ENCODE measurements at regions not wholly inside any gene's neighbourhood (a gene's known extent, or its start where the extent isn't known, plus 50 kb on each side); places are given as distances from the start of the nearest gene placed in this dataset.

DNA sequence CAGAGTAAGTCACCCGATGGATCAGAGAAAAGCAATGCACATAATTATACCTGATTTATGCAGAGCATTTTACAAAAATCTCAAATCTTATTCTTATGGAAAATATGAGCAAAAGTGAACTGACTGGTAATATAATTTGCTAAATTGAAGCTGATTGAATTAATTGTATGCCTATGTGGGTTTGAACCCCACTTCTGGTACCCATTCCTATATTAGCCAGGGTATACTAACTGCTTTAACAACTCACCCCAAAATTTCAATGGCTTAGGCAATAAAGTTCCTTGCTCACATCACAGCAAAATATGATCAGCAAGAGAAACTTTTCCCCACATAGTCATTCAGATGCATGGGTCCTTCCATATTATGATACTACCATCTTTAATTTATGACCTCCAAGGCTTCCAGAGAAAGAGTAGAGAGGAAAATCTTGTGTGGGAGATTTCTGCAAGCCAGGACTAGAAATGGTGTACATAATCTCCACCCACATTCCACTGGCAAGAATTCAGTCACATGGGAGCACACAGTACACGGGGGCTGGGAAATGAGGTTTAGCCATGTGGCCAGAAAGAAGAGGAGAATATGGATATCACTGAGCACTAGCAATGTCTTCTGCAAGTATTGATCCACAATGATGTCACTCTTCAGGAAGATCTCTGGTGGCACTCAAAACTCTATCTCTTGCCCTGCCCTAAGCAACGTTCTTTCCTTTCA is 640.7 kb downstream of the BCOR start:
- intact Hi-C loops (cut with micrococcal nuclease) = no loop called here

DNA sequence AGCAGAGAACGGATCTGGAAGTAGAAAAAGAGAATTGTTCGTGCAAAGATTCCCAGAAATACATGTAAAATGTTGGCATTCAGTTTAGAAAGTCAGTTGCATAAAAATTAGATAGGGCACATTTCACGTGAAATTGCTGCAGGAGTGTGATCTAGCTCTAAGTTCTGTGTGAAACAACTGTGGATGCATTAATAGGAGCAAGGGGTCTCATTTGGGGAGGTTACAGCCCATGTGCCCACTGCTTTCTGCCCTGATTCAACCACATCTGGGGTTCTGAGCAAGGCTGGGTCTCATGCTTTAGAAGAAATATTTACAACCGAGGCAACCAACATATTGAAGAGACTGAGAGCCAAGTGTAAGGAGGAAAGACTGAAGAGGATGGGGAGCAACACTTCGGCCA is 639.0 kb downstream of the BCOR start:
- intact Hi-C loops (cut with micrococcal nuclease) = no loop called here

DNA sequence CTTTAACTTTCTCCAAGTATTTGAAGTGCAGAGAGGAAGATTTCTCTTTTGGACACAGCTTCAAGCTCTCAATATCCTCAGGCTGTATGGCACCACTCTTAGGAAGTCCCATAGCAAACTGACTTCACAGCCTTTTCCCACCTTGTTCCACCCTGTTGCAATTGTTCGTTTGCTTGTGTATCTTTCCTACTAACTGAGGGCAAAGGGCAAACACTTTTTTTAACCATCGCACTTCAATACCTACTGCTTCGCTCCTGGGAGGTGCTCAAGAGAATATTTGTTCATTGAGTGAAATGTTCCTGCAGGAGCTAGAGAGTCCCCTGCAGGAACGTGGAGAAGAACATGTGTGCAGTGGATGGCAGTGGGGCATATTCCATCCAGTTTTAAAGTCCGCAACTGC is 638.6 kb downstream of the BCOR start:
- intact Hi-C loops (cut with micrococcal nuclease) = no loop called here

DNA sequence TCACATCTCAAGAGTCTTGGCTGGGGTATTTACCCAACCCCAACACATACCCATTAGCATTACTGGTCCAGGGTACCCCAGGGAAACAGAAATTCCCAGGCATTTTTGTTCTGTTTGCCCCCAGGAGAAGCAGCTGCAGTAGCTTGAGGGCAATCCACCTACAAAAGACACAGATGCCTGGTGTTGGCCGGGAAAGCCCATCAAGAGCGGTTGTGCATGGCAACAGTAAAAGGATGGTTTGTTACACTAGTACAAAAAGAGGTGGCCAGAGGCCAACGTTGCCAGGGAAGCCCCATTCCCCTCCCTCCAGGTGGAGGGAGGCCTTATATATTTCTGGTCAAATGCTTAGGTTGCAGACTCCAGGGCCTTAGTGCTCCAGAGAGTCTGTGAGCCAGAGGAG is 637.8 kb downstream of the BCOR start:
- intact Hi-C loops (cut with micrococcal nuclease) = no loop called here

DNA sequence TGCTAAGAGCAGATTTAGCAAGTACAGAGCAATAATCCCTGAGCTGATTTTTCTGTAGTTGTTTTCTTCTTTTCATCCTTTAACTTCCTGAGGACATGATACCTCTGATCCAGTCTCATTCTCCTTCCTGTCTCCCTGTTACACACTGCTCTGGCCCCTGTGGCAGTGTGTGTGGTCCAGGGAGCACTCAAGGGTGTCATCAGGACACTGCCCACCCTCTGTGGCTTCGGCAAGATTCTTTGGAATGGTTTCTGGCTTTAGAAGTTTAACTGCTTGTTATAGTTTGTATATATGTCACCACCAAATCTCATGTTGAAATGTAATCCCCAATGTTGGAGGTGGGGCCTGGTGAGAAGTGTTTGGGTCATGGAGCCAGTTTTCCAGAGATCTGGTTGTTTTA is 637.3 kb downstream of the BCOR start:
- intact Hi-C loops (cut with micrococcal nuclease) = no loop called here

DNA sequence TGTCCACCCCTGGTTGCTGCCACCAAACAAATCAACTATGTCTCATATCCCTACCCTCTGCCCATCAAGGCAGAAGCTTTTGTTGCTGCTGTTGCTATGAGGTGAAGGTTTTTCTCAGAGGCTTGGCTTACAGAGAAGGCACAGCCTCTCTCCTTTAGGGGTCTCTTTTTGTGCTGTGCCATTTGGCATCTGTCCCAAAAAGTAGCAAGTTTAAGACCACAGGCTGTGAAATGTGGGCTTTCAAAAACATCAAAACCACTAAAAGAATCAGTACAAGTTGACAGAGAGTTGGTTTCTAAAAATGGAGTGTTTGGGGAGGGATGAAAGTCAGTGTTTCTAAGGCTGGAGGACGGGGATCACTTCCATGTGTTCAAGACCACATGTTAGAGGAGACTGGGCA is 634.9 kb downstream of the BCOR start:
- intact Hi-C loops (cut with micrococcal nuclease) = no loop called here

DNA sequence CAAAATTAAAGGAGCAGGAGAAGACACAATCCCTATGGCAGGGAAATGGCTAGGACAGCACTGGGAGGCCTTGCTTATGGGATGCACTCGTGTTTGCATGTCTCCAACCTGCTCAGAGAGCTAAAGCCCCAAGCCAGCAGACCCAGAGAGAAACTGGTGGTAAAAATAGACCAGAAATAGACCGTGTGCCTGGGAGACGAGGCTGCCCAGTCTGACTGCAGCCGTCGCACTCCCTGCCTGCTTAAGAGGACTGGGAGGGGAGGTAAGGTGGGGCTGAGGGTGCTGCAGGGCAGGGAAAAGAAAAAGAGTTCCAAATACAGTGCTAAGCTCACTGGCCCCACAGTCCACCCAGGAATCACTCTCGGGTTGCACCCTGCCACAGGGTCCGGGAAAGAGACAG is 633.5 kb downstream of the BCOR start:
- intact Hi-C loops (cut with micrococcal nuclease) = no loop called here

DNA sequence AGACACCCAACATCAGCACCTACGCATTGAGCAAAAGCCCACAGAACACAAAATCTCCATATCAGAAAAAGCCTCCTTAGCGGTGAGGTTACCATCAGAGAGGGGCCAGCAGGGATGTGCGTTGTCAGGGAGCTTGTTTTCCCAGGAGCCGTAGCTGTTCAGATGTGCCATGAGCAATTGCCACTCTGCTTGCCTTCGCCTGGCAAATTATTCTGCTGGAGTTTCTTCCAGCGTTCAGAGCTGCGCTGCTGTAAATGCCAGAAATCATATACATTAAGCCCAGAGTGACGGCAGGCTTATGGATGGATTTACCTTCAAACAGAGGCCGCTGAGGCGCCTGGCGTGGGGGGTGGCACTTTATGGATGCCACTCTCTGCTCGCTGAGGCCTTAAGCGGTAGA is 632.3 kb downstream of the BCOR start:
- intact Hi-C loops (cut with micrococcal nuclease) = no loop called here

DNA sequence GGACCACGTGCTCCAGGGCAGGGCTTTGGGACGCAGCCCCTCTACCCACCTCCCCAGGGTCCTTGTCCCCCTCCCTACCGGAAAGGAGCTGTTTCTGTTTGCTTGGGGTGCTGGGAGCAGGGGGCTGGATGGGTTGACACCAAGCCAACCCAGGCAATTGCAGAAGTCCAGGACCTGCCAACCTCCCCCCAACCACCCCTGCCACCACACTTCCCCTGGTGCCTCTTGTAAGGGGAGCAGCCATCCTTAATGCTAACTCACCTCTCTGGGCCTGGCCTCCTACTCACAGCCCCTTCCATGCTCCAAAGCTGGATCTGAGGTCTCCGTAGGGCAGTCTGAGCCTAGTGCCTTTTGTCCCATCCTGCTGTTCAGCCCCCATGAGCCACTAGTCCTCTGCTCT is 631.9 kb downstream of the BCOR start:
- intact Hi-C loops (cut with micrococcal nuclease) = no loop called here

DNA sequence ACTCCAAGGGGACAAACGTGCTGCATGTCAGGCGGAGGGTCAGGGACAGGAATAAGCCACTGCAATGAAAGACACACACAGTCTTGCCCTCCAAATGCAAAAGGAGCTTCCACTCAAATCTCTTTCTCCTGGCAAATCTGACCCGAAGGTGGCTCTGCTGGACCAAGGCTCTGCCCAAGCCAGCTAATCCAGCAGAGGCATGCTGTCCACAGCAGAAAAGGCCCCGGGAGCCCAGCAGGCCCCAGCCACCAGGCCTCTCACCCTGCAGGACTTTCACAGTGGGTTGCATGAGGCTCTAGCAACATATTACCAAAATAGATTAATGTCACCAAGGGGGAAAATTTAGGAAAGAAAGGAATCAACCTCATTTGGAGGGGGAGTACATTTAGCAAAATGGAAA is 628.6 kb downstream of the BCOR start:
- intact Hi-C loops (cut with micrococcal nuclease) = no loop called here

DNA sequence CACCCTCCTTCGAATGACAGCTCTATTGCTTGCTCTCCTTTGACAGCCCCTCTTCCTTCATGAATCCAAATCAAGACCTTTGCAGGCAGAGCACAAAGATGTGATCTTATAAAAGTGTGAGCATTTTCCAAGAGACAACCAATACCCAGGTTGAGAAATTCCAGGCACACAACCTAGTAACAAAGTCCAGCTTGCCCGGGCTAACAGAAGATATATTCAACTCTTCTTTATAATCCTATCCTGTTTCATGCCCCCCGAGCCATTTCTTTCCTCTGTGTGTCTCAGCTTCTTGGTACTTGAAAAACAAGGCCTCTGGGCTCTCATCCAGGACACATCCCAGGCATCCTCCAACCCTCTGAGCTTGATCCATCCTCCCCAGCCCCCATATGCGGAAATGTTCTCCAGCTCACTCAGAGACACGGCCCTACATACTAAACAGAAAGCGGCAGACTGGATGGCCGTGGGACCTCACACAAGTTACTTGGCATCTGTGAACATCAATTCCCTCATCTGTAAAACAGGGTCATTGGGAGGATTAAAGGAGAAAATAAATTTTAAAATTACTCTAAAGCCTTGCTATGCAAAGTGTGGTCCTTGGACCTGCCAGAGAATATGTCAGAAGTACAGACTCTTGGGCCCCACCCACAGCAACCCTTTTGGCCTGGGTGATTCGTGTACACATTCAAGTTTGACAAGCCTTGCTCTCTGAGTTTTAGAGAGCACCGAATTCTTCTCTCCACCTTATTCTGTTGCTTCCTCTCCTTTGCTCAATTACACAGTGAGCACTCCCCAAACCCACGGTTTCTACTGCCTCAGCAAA is 627.0 kb downstream of the BCOR start:
- intact Hi-C loops (cut with micrococcal nuclease) = no loop called here

DNA sequence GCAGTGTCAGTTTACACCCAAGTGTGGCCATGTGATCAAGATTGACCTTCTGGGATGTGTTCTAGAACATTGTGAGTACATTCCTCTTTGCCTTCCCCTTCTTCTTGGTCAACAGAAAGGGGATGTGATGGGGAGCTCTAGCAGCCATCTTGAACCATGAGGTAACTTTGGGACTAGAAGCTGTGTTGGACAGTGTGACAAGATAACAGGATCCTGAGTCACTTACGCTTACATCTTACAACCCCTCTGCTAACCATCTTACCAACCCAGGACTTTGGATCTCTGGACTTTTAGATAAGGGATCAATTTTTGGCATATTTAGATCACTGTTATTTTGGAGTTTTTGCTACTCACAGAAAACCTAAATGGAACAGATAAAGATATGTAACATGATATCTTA is 625.6 kb downstream of the BCOR start:
- intact Hi-C loops (cut with micrococcal nuclease) = no loop called here

DNA sequence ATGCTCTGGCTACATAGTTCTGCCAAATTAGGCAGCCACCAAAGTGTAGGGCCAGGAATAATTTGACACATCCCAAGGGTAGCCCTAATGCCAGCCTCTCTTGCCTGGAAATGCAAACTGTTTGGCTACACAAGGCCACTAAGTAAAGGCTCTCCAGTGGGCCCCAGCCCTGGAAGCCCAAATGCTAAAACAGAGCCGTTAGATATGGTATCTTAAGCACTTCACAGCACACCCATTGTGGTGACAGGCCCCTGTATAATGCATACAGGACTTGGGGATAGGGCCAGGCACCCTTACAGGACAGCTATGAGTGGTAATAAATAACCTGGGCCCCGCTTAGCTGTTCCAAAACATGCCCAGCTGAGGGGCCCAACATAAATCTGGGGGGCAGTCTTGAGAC is 623.9 kb downstream of the BCOR start:
- intact Hi-C loops (cut with micrococcal nuclease) = no loop called here

DNA sequence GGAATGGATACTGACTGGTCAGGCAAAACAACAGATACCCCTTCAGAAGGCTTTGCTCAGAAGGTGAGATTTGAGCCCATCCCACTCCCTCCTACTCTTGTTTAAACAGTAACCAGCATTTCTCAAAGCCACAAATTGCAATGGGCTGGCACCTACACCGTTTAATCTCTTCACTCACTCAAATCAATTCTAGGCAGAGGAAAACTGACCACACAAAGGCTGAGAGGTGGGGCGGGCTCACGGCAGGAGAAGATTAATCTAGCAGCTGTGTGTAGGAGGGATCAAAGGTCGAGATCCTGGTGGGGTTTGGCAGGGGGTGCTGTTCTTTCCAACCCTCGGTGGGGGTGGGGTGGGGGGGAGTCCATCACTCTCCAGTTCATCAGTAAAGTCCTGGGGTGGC is 622.4 kb downstream of the BCOR start:
- intact Hi-C loops (cut with micrococcal nuclease) = no loop called here

DNA sequence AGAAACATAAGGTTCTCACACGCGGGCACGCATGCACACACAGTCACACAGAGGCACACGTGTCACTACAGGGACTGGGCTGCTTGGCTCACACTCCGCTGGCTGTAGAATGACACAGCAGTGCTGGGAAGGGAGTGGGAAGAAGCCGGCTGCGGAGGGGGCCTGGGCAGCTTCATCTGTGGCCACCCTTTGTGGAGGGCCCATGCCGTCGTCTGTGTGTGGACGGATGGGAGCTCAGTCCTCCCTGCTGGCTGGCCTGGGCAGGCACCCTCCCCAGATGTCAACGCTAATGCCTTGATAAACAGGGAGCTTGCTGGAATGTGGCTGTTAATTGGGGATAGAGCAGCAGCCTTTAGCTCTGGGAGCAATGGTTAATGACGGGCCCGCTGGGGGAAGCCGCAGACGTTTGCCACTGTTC is 621.1 kb downstream of the BCOR start:
- intact Hi-C loops (cut with micrococcal nuclease) = no loop called here

DNA sequence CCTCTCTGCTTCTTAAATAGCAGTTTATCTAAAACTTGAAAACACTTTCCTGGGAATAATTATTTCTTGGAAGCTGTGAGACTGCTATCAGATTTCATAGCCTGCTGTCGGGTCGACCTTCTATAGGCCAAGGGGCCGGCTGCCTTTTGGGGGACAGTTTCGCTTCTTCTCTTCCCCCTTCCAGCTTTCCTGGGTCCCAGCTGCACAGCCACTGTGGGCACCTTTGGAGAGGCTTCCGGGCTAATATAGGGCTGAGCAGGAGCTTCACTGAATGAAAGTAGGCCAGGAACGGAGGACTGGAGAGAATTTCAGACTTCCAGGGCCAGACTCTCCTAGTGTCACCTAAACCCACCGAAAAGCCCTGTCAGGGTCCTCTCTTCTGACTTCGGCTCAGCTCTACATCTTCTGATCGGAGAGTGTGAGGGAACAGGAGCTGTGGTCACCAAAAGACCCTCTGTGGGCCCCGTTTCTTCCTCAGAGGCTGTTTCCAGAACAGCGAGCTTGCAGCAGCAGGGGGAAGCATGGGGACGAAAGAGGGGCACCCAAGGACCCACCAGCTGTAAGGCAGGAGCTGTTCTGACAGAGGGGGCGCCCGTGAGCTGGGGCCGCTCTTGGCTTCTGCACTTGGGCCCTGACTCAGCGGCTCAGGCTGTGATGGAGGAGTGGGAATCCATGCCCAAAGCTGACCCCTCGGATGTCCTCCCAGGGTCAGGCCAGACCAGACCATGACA is 620.6 kb downstream of the BCOR start:
- intact Hi-C loops (cut with micrococcal nuclease) = no loop called here

DNA sequence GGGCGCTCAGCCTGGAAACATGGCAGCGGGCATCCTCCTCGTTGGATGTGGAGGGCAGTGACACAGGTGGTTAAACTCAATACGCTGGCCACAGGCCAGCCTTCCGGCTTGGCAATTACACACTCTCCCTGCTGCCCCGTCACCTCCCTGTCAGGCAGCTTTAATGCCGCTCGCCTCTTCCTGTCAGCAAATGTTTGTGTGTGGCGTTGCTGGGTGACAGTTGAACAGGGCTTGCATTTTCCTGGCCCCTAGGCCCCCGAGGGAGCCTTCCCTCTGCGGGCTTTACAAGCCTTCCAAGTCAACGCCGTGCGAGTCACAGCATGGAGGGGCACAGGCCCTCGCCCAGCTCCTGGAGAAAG is 620.0 kb downstream of the BCOR start:
- intact Hi-C loops (cut with micrococcal nuclease) = no loop called here

DNA sequence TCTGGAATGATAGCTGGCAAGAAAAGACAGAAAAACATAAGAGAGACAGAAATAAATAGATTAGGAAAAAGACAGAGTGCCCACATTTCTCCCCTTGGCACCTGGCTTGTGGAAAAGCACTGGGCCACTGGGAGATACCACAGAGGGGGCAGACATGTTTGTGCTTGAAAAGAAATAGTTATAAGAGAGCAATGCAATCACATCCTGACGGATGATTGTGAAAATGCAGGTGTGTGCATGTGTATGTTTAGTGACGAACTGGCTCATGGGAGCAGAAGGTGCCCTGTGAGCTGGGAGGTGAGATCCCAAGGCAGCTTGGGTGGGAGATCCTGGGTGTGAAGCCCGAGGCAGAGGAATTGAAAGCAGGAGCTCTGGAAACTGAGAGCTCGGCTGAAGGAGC is 617.9 kb downstream of the BCOR start:
- intact Hi-C loops (cut with micrococcal nuclease) = no loop called here

DNA sequence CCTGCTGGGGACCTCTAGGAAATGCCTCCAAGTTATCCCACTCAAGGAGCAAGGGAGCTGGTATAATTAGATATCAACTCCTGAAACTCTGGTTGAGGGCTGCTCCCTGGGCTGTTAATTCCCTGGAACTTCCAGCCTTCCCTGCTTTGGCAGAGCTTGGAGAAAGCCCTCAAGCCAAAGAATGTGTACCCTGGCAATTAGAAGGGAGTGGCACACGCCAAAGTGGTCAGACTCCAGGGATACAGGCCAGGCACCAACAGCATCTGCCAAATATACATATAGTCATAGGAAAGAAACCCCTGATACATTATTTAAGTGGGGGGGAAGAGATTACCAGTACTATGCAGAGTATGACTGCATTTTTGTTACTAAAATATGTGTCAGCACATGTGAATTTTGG is 616.8 kb downstream of the BCOR start:
- intact Hi-C loops (cut with micrococcal nuclease) = no loop called here

DNA sequence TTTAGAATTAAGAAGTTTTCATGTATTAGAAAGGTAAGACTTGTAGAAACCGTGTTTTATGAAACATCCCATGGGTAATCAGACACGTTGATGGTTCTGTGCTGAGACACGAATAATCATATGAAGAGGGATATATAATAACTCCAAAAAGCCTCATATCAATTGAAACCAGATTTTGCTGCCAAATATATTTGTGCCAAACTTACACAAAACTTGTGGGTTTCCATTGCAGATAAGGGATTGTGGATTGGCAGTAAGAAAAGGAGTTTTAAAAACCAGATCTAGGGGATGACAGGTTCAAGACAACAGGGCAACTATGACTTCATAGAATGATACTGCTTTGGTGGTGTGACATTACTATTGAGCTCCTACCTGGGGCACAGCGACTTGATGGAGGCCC is 616.1 kb downstream of the BCOR start:
- intact Hi-C loops (cut with micrococcal nuclease) = no loop called here

DNA sequence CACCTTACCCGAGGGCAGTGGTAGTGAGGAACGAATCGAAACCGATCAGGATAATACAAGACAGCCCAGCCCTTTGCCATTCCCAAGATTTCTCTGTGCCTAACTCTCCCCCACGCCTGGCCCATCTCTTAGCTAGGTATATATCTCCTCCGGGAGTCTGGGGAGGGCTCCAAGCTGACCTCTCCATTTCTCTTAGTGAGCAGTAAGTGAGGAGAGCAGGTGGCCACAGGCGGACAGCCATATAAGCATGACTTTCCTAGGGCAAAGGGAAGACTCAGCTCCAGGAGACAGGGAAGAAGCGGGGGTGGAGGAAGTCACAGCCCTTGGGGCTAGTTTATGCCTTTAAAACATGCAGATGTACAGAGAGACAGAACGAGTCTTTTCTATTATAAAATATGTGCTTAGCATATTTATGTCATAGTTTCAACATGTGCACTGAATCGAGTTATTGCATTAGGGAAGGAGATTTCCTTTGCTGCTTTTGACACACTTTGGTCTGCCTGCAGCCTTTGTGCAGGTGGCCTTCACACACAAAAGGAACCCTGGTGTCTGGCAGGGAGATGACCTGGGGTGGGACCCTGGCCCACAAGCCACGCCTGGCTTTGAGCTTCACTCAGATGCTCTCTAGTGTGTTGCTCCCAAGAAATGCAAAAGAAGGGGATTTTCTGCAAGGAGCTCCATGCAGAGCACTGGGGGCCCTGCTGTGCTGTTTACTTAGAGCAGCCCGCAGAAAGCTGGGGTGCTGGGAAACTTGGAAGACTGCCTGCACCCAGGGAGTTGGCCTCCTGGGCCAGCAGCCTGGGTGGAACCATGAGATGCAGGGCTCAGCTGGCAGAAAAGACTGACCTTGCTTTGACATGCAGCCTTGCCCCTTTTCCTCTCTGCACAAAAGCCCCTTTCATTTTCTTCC is 613.3 kb downstream of the BCOR start:
- intact Hi-C loops (cut with micrococcal nuclease) = no loop called here
